Erythroblast (primary cell): ENCODE measurements at regions not wholly inside any gene's neighbourhood (a gene's known extent, or its start where the extent isn't known, plus 50 kb on each side); places are given as distances from the start of the nearest gene placed in this dataset.

ENCODE experiments used
- GATA1 ChIP-seq: IDR thresholded peaks from 2 replicates; pipeline ENCODE4 v1.6.1; 2011; ENCODE audit warnings: low read depth, mild to moderate bottlenecking, control low read depth, low read length, moderate library complexity
- POLR2A ChIP-seq: IDR thresholded peaks from 2 replicates; pipeline ENCODE4 v1.6.1; 2011; ENCODE audit warnings: mild to moderate bottlenecking, low read length

DNA sequence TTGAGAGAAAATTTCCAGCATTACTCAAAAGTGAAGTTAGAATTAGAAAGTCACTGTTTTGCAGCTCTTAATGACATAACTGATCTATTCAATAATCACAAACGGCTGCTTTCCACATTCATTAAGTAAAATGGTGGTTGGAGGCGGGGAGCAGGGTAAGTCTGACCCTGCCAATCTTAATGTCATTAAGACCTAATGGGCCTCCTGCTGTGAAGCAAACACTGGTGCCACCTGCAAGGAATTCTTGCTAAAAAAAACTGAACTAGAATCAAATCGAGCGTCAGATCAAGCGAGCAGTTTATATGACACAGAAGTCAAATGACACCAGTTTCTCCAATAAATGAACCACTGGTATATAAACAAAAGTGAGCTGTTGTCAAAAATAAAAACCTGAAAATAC is 351.5 kb downstream of the BRD1 start:
- TF ChIP-seq POLR2A (no peak), GATA1 (no peak)
